Endothelial cell of umbilical vein (primary cell): ENCODE measurements at regions not wholly inside any gene's neighbourhood (a gene's known extent, or its start where the extent isn't known, plus 50 kb on each side); places are given as distances from the start of the nearest gene placed in this dataset.

Experiments used
- FOS ChIP-seq: IDR thresholded peaks from 2 replicates; pipeline ENCODE4 v1.6.1; 2011; ENCODE audit warnings: mild to moderate bottlenecking, low read length, moderate library complexity, borderline replicate concordance; ENCODE audit not compliant: insufficient read depth
- POLR2AphosphoS5 ChIP-seq: IDR thresholded peaks from 2 replicates; pipeline ENCODE4 v1.6.1; 2012; ENCODE audit warnings: low read depth, mild to moderate bottlenecking, control low read depth, low read length, moderate library complexity; ENCODE audit not compliant: insufficient read depth
- TF ChIP-seq, protein P1 (sequence below): IDR thresholded peaks from 2 replicates; pipeline ENCODE4 v1.6.1; 2011; ENCODE audit not compliant: insufficient read depth, insufficient read length

DNA sequence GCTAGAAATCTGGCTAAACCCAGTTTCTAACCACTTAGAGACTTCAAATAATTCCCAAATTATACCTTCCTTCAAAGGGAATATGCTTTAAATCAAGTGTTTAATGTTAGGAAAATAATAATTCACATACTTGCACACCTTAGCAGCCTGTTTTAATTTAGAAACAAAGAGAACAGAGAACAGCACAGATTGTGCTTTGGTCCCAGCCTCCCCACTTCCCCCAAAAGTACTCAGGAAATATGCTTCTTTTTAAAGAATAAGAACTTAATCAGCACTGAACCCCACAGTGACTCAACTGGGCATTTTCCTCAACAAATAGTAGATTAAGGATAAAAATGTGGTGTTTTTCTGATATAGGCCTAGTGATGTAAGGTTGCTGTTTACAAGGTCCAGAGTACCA is 295.8 kb downstream of the GBA3 start:
- no peak for TF ChIP-seq FOS
- TF ChIP-seq POLR2AphosphoS5, result no peak
- TF ChIP-seq, protein P1, sequence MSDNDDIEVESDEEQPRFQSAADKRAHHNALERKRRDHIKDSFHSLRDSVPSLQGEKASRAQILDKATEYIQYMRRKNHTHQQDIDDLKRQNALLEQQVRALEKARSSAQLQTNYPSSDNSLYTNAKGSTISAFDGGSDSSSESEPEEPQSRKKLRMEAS, result no peak
